HepG2 (cell line): ENCODE measurements at regions not wholly inside any gene's neighbourhood (a gene's known extent, or its start where the extent isn't known, plus 50 kb on each side); places are given as distances from the start of the nearest gene placed in this dataset.

ENCODE experiments used
- ATAC-seq: fragments of 200-7000 bp; cut with Tn5 transposase; 3 replicates; pipeline ENCODE4 v1.9.1; 2020; ENCODE audit warnings: mild to moderate bottlenecking, moderate library complexity
- BruUV-seq: library from RNA; stranded (reverse); fragments of 400-500 nt; replicated peaks from 2 replicates; lab custom pipeline; 2021; lab: Mats Ljungman, UMichigan
- CTCF ChIA-PET: fragments of 300-600 bp; formaldehyde crosslinking; extraction: SDS; loops from one replicate; lab custom pipeline; 2021; ENCODE audit warnings: low total read pairs, inconsistent platforms, low intra/inter-chr PET ratio; lab: Yijun Ruan, JAX
- POLR2A ChIA-PET: fragments of 350-600 bp; sonication (Branson Sonifier 250); formaldehyde crosslinking; loops from one replicate; lab custom pipeline; 2020; ENCODE audit warnings: antibody characterized with exemption, inconsistent platforms; lab: Yijun Ruan, JAX
- DNase-seq: peaks from one replicate; pipeline ENCODE4 v3.0.0-alpha.2; 2015; ENCODE audit warnings: low spot score
- FAIRE-seq: peaks from 3 replicates; lab custom pipeline; 2011; peaks lifted over from hg19 to GRCh38; lab: Jason Lieb, UNC
- H2AFZ ChIP-seq: one replicate; pipeline ENCODE4 v1.6.1; 2011; ENCODE audit warnings: low read length, inconsistent platforms
- H3K27ac ChIP-seq: fragments of 300-600 bp; 3 replicates; pipeline ENCODE4 v1.8.0; 2011; ENCODE audit warnings: mixed run types, mild to moderate bottlenecking, mixed read lengths, low read length, inconsistent platforms; ENCODE audit not compliant: insufficient read depth; ENCODE audit errors: extremely low read length
- H3K27me3 ChIP-seq, 2 experiments: fragments of 200-600 bp in 1 of 2; 2 replicates in 1 of 2; 3 replicates in 1 of 2; pipeline versions ENCODE4 v1.6.0 to v1.8.0; 2011; ENCODE audit warnings: low read length in 2 of 2, mild to moderate bottlenecking in 2 of 2, moderate library complexity in 2 of 2, inconsistent platforms in 1 of 2; ENCODE audit not compliant: insufficient read depth in 2 of 2, control insufficient read depth in 1 of 2
- H3K36me3 ChIP-seq, 2 experiments: fragments of 200-600 bp in 1 of 2; replicated peaks in 1 of 2; 2 replicates in 1 of 2; 3 replicates in 1 of 2; pipeline versions ENCODE4 v1.5.1 to v1.8.0; 2011; ENCODE audit warnings: low read length in 2 of 2, inconsistent platforms in 1 of 2; ENCODE audit not compliant: insufficient read depth in 2 of 2, control insufficient read depth in 1 of 2
- H3K4me1 ChIP-seq: 2 replicates; pipeline ENCODE4 v1.5.1; 2012; ENCODE audit warnings: low read length, inconsistent platforms; ENCODE audit not compliant: insufficient read depth
- H3K4me2 ChIP-seq: 2 replicates; pipeline ENCODE4 v1.6.0; 2011; ENCODE audit warnings: low read depth, low read length, inconsistent platforms
- H3K4me3 ChIP-seq, 3 experiments: fragments of 200-600 bp in 1 of 3; sonication (generic), shearing (Covaris generic) in 1 of 3; replicated peaks in 1 of 3; 2 replicates each; pipeline ENCODE4 v1.5.1; 2011 to 2016; ENCODE audit warnings: low read length in 3 of 3, inconsistent platforms in 2 of 3, low read depth in 2 of 3, mild to moderate bottlenecking in 2 of 3, control low read depth in 1 of 3, mixed read lengths in 1 of 3; ENCODE audit not compliant: insufficient read depth in 1 of 3
- H3K79me2 ChIP-seq: one replicate; pipeline ENCODE4 v1.6.1; 2011; ENCODE audit warnings: low read length, inconsistent platforms; ENCODE audit not compliant: insufficient read depth
- H3K9ac ChIP-seq: 2 replicates; pipeline ENCODE4 v1.6.0; 2011; ENCODE audit warnings: mild to moderate bottlenecking, low read depth, low read length, inconsistent platforms; ENCODE audit not compliant: insufficient read depth
- H3K9me3 ChIP-seq: 2 replicates; pipeline ENCODE4 v1.5.1; 2012; ENCODE audit warnings: mild to moderate bottlenecking, low read length
- H4K20me1 ChIP-seq: 2 replicates; pipeline ENCODE4 v1.6.0; 2011; ENCODE audit warnings: inconsistent platforms, mild to moderate bottlenecking, low read length, moderate library complexity; ENCODE audit not compliant: insufficient read depth
- ARHGAP35 ChIP-seq: sonication (generic); formaldehyde crosslinking; IDR thresholded peaks from 2 replicates; pipeline ENCODE4 v1.9.0; 2022; ENCODE audit warnings: mild to moderate bottlenecking, inconsistent platforms, moderate library complexity, missing genetic modification reagents, borderline replicate concordance
- ELK4 ChIP-seq: sonication (generic); formaldehyde crosslinking; IDR thresholded peaks from 2 replicates; pipeline ENCODE4 v1.9.0; 2021; ENCODE audit warnings: missing genetic modification reagents, borderline replicate concordance
- HIVEP1 ChIP-seq: sonication (generic); formaldehyde crosslinking; IDR thresholded peaks from 2 replicates; pipeline ENCODE4 v1.4.0; 2020; ENCODE audit warnings: mild to moderate bottlenecking, missing genetic modification reagents
- JDP2 ChIP-seq: sonication (generic); formaldehyde crosslinking; IDR thresholded peaks from 2 replicates; pipeline ENCODE4 v1.8.1; 2022; ENCODE audit warnings: missing genetic modification reagents, borderline replicate concordance
- NR2F2 ChIP-seq: IDR thresholded peaks from 2 replicates; pipeline ENCODE4 v1.6.1; 2012; ENCODE audit warnings: low read depth, inconsistent platforms, borderline replicate concordance
- RBM39 ChIP-seq: fragments of 200-400 bp; formaldehyde crosslinking; IDR thresholded peaks from one replicate; pipeline ENCODE4 v1.6.1; 2018; ENCODE audit warnings: antibody characterized with exemption, mild to moderate bottlenecking, low read depth, low read length; ENCODE audit not compliant: poor library complexity, severe bottlenecking
- REL ChIP-seq: sonication (generic); formaldehyde crosslinking; conservative IDR thresholded peaks from 2 replicates; pipeline ENCODE4 v1.8.0; 2022; ENCODE audit warnings: mild to moderate bottlenecking, missing genetic modification reagents, moderate library complexity
- SAFB2 ChIP-seq: sonication (generic); formaldehyde crosslinking; IDR thresholded peaks from 2 replicates; pipeline ENCODE4 v1.5.1; 2020; ENCODE audit warnings: missing genetic modification reagents, low read depth, mild to moderate bottlenecking, borderline replicate concordance
- SKIL ChIP-seq: sonication (generic); formaldehyde crosslinking; IDR thresholded peaks from 2 replicates; pipeline ENCODE4 v1.8.0; 2022; ENCODE audit warnings: missing genetic modification reagents, mild to moderate bottlenecking, moderate library complexity, borderline replicate concordance
- SRSF4 ChIP-seq: fragments of 200-400 bp; formaldehyde crosslinking; IDR thresholded peaks from one replicate; pipeline ENCODE4 v1.6.1; 2018; ENCODE audit warnings: mild to moderate bottlenecking, low read depth, low read length, moderate library complexity; ENCODE audit not compliant: poor library complexity, severe bottlenecking
- TBP ChIP-seq: sonication (generic); formaldehyde crosslinking; IDR thresholded peaks from 2 replicates; pipeline ENCODE4 v1.5.0; 2020; ENCODE audit warnings: missing genetic modification reagents
- ZNF761 ChIP-seq: sonication (generic); formaldehyde crosslinking; conservative IDR thresholded peaks from 2 replicates; pipeline ENCODE4 v1.4.0; 2020; ENCODE audit warnings: mild to moderate bottlenecking, missing genetic modification reagents
- WGBS: methylation state at CpG from one replicate; pipeline ENCODE4 v1.1.6; 2017; ENCODE audit warnings: low lambda C conversion rate; 5-methylcytosine and 5-hydroxymethylcytosine counted together
- in situ Hi-C: cut with HindIII; loops from 2 replicates; pipeline ENCODE4 v1.10.0; 2017; ENCODE audit warnings: low pct_unique_long_range_greater_than_20kb; ENCODE audit not compliant: extremely low pct_ligation_motif_present
- intact Hi-C: fragments of 100-400 bp; cut with micrococcal nuclease; formaldehyde crosslinking; loops from one replicate; pipeline ENCODE4 v1.10.0; 2022; ENCODE audit not compliant: unreplicated experiment
- TF ChIP-seq, protein P1 (sequence below): sonication (generic); formaldehyde crosslinking; IDR thresholded peaks from 2 replicates; pipeline ENCODE4 v1.4.0; 2020; ENCODE audit warnings: missing genetic modification reagents, mild to moderate bottlenecking, borderline replicate concordance
- TF ChIP-seq, protein P2 (sequence below): sonication (generic); formaldehyde crosslinking; IDR thresholded peaks from 2 replicates; pipeline ENCODE4 v1.4.0; 2020; ENCODE audit warnings: missing genetic modification reagents

GRCh38 chr6:170011204-170012036 lies 260.0 kb downstream of the ERMARD start:
- ChIA-PET CTCF (no interaction called here), POLR2A (no interaction called here)
- no peaks in the 10 kb centered on the region for H3K4me1 ChIP-seq
- no peaks in the 10 kb centered on the region for H3K9me3 ChIP-seq
- H3K27me3 ChIP-seq = peaks cover 6 to 50% of the 10 kb centered on the region in 2 experiments
- FAIRE-seq (no peak), ATAC-seq (no peak), DNase-seq (no peak)
- H3K27ac ChIP-seq = no peak overlapping the region
- intact Hi-C loops = no loop called here
- WGBS = 38% methylated on average over 15 of the region's 23 CpGs
- H2AFZ ChIP-seq = no peak overlapping the region
- H4K20me1 ChIP-seq = no peaks in the 10 kb centered on the region
- in situ Hi-C loops = no loop called here
- H3K79me2 ChIP-seq = no peaks in the 10 kb centered on the region
- H3K9ac ChIP-seq = no peak overlapping the region
- H3K4me2 ChIP-seq = no peak overlapping the region
- BruUV-seq = no TSS peak
- no peaks in the 10 kb centered on the region for H3K36me3 ChIP-seq
- no peak overlapping the region for H3K4me3 ChIP-seq
- no peak for TF ChIP-seq ELK4 (CRISPR knock-in tag)
- no peak for TF ChIP-seq TBP
- no peak for TF ChIP-seq HIVEP1 (CRISPR knock-in tag)
- TF ChIP-seq NR2F2 = no peak
- no peak for TF ChIP-seq SRSF4
- TF ChIP-seq ZNF761 (CRISPR knock-in tag) = no peak
- TF ChIP-seq ARHGAP35 (CRISPR knock-in tag) = no peak
- no peak for TF ChIP-seq RBM39
- TF ChIP-seq SKIL (CRISPR knock-in tag) = no peak
- TF ChIP-seq SAFB2 (CRISPR knock-in tag) = no peak
- no peak for TF ChIP-seq JDP2
- no peak for TF ChIP-seq REL (CRISPR knock-in tag)
- TF ChIP-seq, protein P1, sequence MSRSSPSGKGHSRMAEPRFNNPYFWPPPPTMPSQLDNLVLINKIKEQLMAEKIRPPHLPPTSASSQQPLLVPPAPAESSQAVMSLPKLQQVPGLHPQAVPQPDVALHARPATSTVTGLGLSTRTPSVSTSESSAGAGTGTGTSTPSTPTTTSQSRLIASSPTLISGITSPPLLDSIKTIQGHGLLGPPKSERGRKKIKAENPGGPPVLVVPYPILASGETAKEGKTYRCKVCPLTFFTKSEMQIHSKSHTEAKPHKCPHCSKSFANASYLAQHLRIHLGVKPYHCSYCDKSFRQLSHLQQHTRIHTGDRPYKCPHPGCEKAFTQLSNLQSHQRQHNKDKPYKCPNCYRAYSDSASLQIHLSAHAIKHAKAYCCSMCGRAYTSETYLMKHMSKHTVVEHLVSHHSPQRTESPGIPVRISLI = no peak
- TF ChIP-seq, protein P2, sequence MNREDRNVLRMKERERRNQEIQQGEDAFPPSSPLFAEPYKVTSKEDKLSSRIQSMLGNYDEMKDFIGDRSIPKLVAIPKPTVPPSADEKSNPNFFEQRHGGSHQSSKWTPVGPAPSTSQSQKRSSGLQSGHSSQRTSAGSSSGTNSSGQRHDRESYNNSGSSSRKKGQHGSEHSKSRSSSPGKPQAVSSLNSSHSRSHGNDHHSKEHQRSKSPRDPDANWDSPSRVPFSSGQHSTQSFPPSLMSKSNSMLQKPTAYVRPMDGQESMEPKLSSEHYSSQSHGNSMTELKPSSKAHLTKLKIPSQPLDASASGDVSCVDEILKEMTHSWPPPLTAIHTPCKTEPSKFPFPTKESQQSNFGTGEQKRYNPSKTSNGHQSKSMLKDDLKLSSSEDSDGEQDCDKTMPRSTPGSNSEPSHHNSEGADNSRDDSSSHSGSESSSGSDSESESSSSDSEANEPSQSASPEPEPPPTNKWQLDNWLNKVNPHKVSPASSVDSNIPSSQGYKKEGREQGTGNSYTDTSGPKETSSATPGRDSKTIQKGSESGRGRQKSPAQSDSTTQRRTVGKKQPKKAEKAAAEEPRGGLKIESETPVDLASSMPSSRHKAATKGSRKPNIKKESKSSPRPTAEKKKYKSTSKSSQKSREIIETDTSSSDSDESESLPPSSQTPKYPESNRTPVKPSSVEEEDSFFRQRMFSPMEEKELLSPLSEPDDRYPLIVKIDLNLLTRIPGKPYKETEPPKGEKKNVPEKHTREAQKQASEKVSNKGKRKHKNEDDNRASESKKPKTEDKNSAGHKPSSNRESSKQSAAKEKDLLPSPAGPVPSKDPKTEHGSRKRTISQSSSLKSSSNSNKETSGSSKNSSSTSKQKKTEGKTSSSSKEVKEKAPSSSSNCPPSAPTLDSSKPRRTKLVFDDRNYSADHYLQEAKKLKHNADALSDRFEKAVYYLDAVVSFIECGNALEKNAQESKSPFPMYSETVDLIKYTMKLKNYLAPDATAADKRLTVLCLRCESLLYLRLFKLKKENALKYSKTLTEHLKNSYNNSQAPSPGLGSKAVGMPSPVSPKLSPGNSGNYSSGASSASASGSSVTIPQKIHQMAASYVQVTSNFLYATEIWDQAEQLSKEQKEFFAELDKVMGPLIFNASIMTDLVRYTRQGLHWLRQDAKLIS (CRISPR knock-in tag) = no peak
